ENCODE measurements at regions not wholly inside any gene's neighbourhood (a gene's known extent, or its start where the extent isn't known, plus 50 kb on each side); places are given as distances from the start of the nearest gene placed in this dataset.

GRCh38 chr6:98530732-98531131 is 303.6 kb upstream of the POU3F2 start:
- no peak for TF ChIP-seq CTCF (IDR thresholded peaks at IDR 0.05)
- TF ChIP-seq POLR2A (IDR thresholded peaks at IDR 0.05): no peak

All from testis (tissue), 2 donors.